MCF 10A (cell line): ENCODE measurements at regions not wholly inside any gene's neighbourhood (a gene's known extent, or its start where the extent isn't known, plus 50 kb on each side); places are given as distances from the start of the nearest gene placed in this dataset.

Experiments
- BruUV-seq: library from RNA; stranded (reverse); fragments of 400-500 nt; replicated peaks from 2 replicates; lab custom pipeline; 2021; lab: Mats Ljungman, UMichigan
- CTCF ChIA-PET: fragments of 300-600 bp; sonication (Branson Sonifier 250); formaldehyde crosslinking; extraction: SDS; loops from one replicate; lab custom pipeline; 2021; ENCODE audit warnings: antibody characterized with exemption, inconsistent platforms; lab: Yijun Ruan, JAX
- POLR2A ChIA-PET: fragments of 300-600, 350-650 bp; sonication (Branson Sonifier 250); formaldehyde crosslinking; extraction: SDS; loops from one replicate; lab custom pipeline; 2020; ENCODE audit warnings: antibody characterized with exemption, inconsistent platforms; lab: Yijun Ruan, JAX
- DNase-seq: peaks from one replicate; pipeline ENCODE4 v3.0.0-alpha.2; 2018; ENCODE audit not compliant: unreplicated experiment
- H3K27ac Mint-ChIP-seq: one replicate; pipeline ENCODE4 v1.8.0; 2022; ENCODE audit warnings: mild to moderate bottlenecking, low read depth, mixed read lengths; ENCODE audit not compliant: unreplicated experiment
- H3K27me3 Mint-ChIP-seq: one replicate; pipeline ENCODE4 v1.8.0; 2022; ENCODE audit warnings: mixed read lengths; ENCODE audit not compliant: insufficient read depth, unreplicated experiment
- H3K36me3 Mint-ChIP-seq: one replicate; pipeline ENCODE4 v1.8.0; 2022; ENCODE audit warnings: mild to moderate bottlenecking, moderate library complexity, mixed read lengths; ENCODE audit not compliant: insufficient read depth, unreplicated experiment
- H3K4me1 Mint-ChIP-seq: one replicate; pipeline ENCODE4 v1.8.0; 2022; ENCODE audit warnings: mixed read lengths; ENCODE audit not compliant: insufficient read depth, unreplicated experiment
- H3K4me3 Mint-ChIP-seq: one replicate; pipeline ENCODE4 v1.8.0; 2022; ENCODE audit warnings: mild to moderate bottlenecking, moderate library complexity, mixed read lengths; ENCODE audit not compliant: unreplicated experiment
- H3K9me3 Mint-ChIP-seq: one replicate; pipeline ENCODE4 v1.8.0; 2022; ENCODE audit warnings: mixed read lengths; ENCODE audit not compliant: unreplicated experiment
- intact Hi-C: fragments of 100-400 bp; cut with micrococcal nuclease; formaldehyde crosslinking; loops from 2 replicates; pipeline ENCODE4 v1.14.1; 2022
- TF ChIP-seq, protein P1 (sequence below): fragments of 200-600 bp; IDR thresholded peaks from one replicate; pipeline ENCODE4 v1.8.0; 2022; ENCODE audit warnings: antibody characterized with exemption, mild to moderate bottlenecking; ENCODE audit not compliant: unreplicated experiment

DNA sequence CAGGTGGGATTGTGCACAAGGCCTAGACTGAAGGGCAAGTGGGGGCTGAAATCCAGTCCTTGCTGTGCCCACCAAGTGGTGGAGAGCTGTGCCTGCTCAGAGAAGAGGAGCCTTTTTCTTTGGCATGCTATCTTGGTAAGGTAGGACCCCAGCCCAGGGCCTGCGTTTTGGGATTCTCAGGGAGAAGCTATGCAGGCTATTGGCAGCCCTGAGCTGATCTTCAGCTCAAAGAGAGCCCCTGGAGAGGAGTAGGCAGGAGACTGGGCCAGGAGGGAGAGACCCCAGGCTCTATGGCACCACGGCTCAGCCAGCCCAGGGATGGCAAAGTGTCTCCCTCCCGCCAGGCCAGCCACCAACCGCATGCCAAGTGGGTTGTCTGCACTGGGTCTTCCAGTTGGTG lies 119.2 kb upstream of the PCBD1 start:
- DNase-seq, result no peak
- intact Hi-C loops, result no loop called here
- Mint-ChIP-seq H3K36me3 (no peaks in the 10 kb centered on the region), H3K9me3 (no peaks in the 10 kb centered on the region), H3K4me3 (no peak overlapping the region), H3K27ac (no peak overlapping the region), H3K27me3 (peaks cover 27% of the 10 kb centered on the region), H3K4me1 (no peaks in the 10 kb centered on the region)
- no TSS peak for BruUV-seq
- ChIA-PET CTCF (interaction anchor here (0.6 kb wide), 2 partner anchors 312 to 419 kb away, joined by 4 to 5 read pairs; no protein-coding TSS in a partner anchor), POLR2A (no interaction called here)
- TF ChIP-seq, protein P1, sequence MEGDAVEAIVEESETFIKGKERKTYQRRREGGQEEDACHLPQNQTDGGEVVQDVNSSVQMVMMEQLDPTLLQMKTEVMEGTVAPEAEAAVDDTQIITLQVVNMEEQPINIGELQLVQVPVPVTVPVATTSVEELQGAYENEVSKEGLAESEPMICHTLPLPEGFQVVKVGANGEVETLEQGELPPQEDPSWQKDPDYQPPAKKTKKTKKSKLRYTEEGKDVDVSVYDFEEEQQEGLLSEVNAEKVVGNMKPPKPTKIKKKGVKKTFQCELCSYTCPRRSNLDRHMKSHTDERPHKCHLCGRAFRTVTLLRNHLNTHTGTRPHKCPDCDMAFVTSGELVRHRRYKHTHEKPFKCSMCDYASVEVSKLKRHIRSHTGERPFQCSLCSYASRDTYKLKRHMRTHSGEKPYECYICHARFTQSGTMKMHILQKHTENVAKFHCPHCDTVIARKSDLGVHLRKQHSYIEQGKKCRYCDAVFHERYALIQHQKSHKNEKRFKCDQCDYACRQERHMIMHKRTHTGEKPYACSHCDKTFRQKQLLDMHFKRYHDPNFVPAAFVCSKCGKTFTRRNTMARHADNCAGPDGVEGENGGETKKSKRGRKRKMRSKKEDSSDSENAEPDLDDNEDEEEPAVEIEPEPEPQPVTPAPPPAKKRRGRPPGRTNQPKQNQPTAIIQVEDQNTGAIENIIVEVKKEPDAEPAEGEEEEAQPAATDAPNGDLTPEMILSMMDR, result no peak

DNA sequence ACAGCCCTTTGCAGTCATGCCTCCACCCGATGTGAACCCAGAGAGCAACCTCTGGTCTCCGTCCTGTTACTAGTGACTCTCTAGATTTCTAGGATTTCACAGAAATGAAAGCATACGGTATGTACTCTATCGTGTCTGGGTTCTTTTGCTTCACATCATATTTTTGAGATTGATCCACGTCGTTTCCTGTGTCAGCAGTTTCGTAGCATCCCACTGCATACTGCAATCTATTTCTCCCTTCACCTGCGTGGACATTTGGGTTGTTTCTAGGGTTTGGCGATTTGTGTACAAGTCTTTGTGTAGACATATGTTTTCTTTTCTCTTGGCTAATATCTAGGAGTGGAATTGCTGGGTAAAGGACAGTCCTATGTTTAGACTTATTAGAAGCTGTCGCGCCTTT lies 119.8 kb upstream of the PCBD1 start:
- H3K9me3 Mint-ChIP-seq, result no peaks in the 10 kb centered on the region
- intact Hi-C loops, result no loop called here
- TF ChIP-seq, protein P1, result no peak
- no peaks in the 10 kb centered on the region for H3K4me1 Mint-ChIP-seq
- no peak overlapping the region for H3K4me3 Mint-ChIP-seq
- POLR2A ChIA-PET, result no interaction called here
- peaks cover 34% of the 10 kb centered on the region for H3K27me3 Mint-ChIP-seq
- DNase-seq, result no peak
- CTCF ChIA-PET, result interaction anchor here (0.6 kb wide), 2 partner anchors 311 to 418 kb away, joined by 4 to 5 read pairs; no protein-coding TSS in a partner anchor
- no peak overlapping the region for H3K27ac Mint-ChIP-seq
- no peaks in the 10 kb centered on the region for H3K36me3 Mint-ChIP-seq
- BruUV-seq, result no TSS peak

DNA sequence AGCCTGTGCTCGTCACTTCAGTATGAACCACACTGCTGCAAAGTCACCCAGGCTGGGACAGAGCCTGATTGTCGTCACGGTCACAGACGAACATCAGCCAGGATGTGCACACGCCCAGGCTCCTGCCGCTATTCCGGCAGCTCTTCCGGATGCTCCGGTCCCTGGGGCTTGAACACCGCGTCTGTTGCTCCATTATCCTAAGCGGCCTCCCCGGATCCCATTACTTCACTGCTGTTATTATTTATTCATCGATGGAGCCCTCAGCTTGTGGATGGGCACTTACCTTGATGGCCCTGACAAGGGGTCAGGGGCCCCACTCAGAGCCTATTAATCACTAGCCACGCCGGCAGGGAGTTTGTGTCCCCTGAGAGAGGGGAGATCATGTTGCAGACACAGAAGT lies 120.8 kb upstream of the PCBD1 start:
- intact Hi-C loops, result no loop called here
- no peak for DNase-seq
- no peak overlapping the region for H3K27ac Mint-ChIP-seq
- no peaks in the 10 kb centered on the region for H3K36me3 Mint-ChIP-seq
- BruUV-seq, result no TSS peak
- peaks cover 43% of the 10 kb centered on the region for H3K27me3 Mint-ChIP-seq
- POLR2A ChIA-PET, result no interaction called here
- H3K9me3 Mint-ChIP-seq, result no peaks in the 10 kb centered on the region
- H3K4me1 Mint-ChIP-seq, result no peaks in the 10 kb centered on the region
- no peak overlapping the region for H3K4me3 Mint-ChIP-seq
- CTCF ChIA-PET, result interaction anchor here (0.8 kb wide), 1 partner anchor 84 kb away, joined by 3 read pairs; no protein-coding TSS in a partner anchor
- TF ChIP-seq, protein P1, result no peak

DNA sequence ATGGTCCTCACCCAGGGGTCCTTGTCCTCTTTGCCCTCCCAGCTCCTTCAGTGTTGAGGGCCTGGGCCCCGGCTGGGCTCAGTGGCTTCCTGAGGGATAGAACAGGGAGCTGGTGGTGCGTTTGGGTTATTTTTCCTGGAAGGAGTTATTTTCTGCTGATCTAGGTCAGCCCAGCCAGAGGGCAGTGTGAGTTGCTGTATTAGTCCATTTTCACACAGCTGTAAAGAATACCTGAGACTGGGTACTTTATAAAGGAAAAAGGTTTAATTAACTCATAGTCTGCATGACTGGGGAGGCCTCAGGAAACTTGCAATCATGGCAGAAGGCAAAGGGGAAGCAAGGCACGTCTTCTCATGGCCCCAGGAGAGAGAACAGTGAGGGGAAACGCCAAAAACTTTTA lies 122.4 kb upstream of the PCBD1 start:
- H3K4me3 Mint-ChIP-seq, result no peak overlapping the region
- DNase-seq, result no peak
- H3K27ac Mint-ChIP-seq, result no peak overlapping the region
- ChIA-PET POLR2A (no interaction called here), CTCF (no interaction called here)
- H3K9me3 Mint-ChIP-seq, result no peaks in the 10 kb centered on the region
- TF ChIP-seq, protein P1, result no peak
- BruUV-seq, result no TSS peak
- H3K36me3 Mint-ChIP-seq, result peaks cover 7% of the 10 kb centered on the region
- intact Hi-C loops, result no loop called here
- no peaks in the 10 kb centered on the region for H3K4me1 Mint-ChIP-seq
- H3K27me3 Mint-ChIP-seq, result peaks cover 59% of the 10 kb centered on the region
